ENCODE measurements at regions not wholly inside any gene's neighbourhood (a gene's known extent, or its start where the extent isn't known, plus 50 kb on each side); places are given as distances from the start of the nearest gene placed in this dataset.

GRCh38 chr18:29226213-29226612, 1049.3 kb upstream of the CDH2 start:
- no peaks in the 10 kb centered on the region for H3K36me3 ChIP-seq (ENCODE audit: control insufficient read depth in 2 of 2, extremely low read depth in 1 of 2, insufficient read depth in 2 of 2, low read length in 2 of 2)
- no peak overlapping the region for H3K4me2 ChIP-seq (ENCODE audit: control insufficient read depth, extremely low read depth, insufficient read depth, low read depth, low read length)
- no peaks in the 10 kb centered on the region for H3K4me1 ChIP-seq (ENCODE audit: control insufficient read depth, extremely low read depth, insufficient read depth, low read length)
- no peaks in the 10 kb centered on the region for H4K20me1 ChIP-seq (ENCODE audit: control insufficient read depth, extremely low read depth, insufficient read depth, low read length)
- no peak overlapping the region for H3K27ac ChIP-seq (ENCODE audit: control insufficient read depth, insufficient read depth, low read length)
- H3K9me3 ChIP-seq (ENCODE audit: control insufficient read depth, low read depth, low read length), result no peaks in the 10 kb centered on the region
- FAIRE-seq (no peak), DNase-seq (ENCODE audit: low read depth, low spot score) (no peak)
- H3K4me3 ChIP-seq (ENCODE audit: control insufficient read depth in 2 of 3, extremely low read depth in 1 of 3, insufficient read depth in 2 of 3, low read depth in 1 of 3, low read length in 3 of 3), result no peak overlapping the region
- no peak for TF ChIP-seq EZH2 (IDR thresholded peaks at IDR 0.05; ENCODE audit: low read length)
- no peak for TF ChIP-seq CTCF (optimal IDR thresholded peaks at IDR 0.05 in 1 of 3, IDR thresholded peaks at IDR 0.05 in 1 of 3, conservative IDR thresholded peaks at IDR 0.05 in 1 of 3; ENCODE audit: extremely low read depth in 1 of 3, insufficient read depth in 2 of 3, low read length in 3 of 3)
- H3K27me3 ChIP-seq (ENCODE audit: control insufficient read depth, extremely low read depth, insufficient read depth, low read length), result no peaks in the 10 kb centered on the region
- dilution Hi-C loops (cut with MboI; ENCODE audit: extremely low pct_ligation_motif_present, low sequenced_read_pairs), result no loop called here
- H2AFZ ChIP-seq (ENCODE audit: control insufficient read depth, low read length), result no peak overlapping the region
- H3K9me1 ChIP-seq (ENCODE audit: control insufficient read depth, extremely low read depth, insufficient read depth, low read length), result no peaks in the 10 kb centered on the region
- no peak overlapping the region for H3K9ac ChIP-seq (ENCODE audit: control insufficient read depth, extremely low read depth, insufficient read depth, low read length)
- H3K79me2 ChIP-seq (ENCODE audit: control insufficient read depth, insufficient read depth, low read length), result no peaks in the 10 kb centered on the region

GRCh38 chr18:29225351-29225750, 1048.4 kb upstream of the CDH2 start:
- dilution Hi-C loops (cut with MboI; ENCODE audit: extremely low pct_ligation_motif_present, low sequenced_read_pairs), result no loop called here

More at GRCh38 chr18:29225351-29225750, 1048.4 kb upstream of the CDH2 start:
- no peak overlapping the region for H3K9ac ChIP-seq (ENCODE audit: control insufficient read depth, extremely low read depth, insufficient read depth, low read length)
- TF ChIP-seq CTCF (optimal IDR thresholded peaks at IDR 0.05 in 1 of 3, IDR thresholded peaks at IDR 0.05 in 1 of 3, conservative IDR thresholded peaks at IDR 0.05 in 1 of 3; ENCODE audit: extremely low read depth in 1 of 3, insufficient read depth in 2 of 3, low read length in 3 of 3) (no peak), EZH2 (IDR thresholded peaks at IDR 0.05; ENCODE audit: low read length) (no peak)
- no peaks in the 10 kb centered on the region for H3K4me1 ChIP-seq (ENCODE audit: control insufficient read depth, extremely low read depth, insufficient read depth, low read length)
- DNase-seq (ENCODE audit: low read depth, low spot score), result no peak
- H3K9me1 ChIP-seq (ENCODE audit: control insufficient read depth, extremely low read depth, insufficient read depth, low read length), result no peaks in the 10 kb centered on the region
- no peaks in the 10 kb centered on the region for H3K79me2 ChIP-seq (ENCODE audit: control insufficient read depth, insufficient read depth, low read length)
- FAIRE-seq, result no peak
- H3K4me3 ChIP-seq (ENCODE audit: control insufficient read depth in 2 of 3, extremely low read depth in 1 of 3, insufficient read depth in 2 of 3, low read depth in 1 of 3, low read length in 3 of 3), result no peak overlapping the region
- H3K9me3 ChIP-seq (ENCODE audit: control insufficient read depth, low read depth, low read length), result no peaks in the 10 kb centered on the region
- H4K20me1 ChIP-seq (ENCODE audit: control insufficient read depth, extremely low read depth, insufficient read depth, low read length), result no peaks in the 10 kb centered on the region
- H3K27ac ChIP-seq (ENCODE audit: control insufficient read depth, insufficient read depth, low read length), result no peak overlapping the region
- no peak overlapping the region for H2AFZ ChIP-seq (ENCODE audit: control insufficient read depth, low read length)
- H3K4me2 ChIP-seq (ENCODE audit: control insufficient read depth, extremely low read depth, insufficient read depth, low read depth, low read length), result no peak overlapping the region
- H3K36me3 ChIP-seq (ENCODE audit: control insufficient read depth in 2 of 2, extremely low read depth in 1 of 2, insufficient read depth in 2 of 2, low read length in 2 of 2), result no peaks in the 10 kb centered on the region
- no peaks in the 10 kb centered on the region for H3K27me3 ChIP-seq (ENCODE audit: control insufficient read depth, extremely low read depth, insufficient read depth, low read length)

All from keratinocyte (primary cell).